ENCODE measurements at regions not wholly inside any gene's neighbourhood (a gene's known extent, or its start where the extent isn't known, plus 50 kb on each side); places are given as distances from the start of the nearest gene placed in this dataset.

DNA sequence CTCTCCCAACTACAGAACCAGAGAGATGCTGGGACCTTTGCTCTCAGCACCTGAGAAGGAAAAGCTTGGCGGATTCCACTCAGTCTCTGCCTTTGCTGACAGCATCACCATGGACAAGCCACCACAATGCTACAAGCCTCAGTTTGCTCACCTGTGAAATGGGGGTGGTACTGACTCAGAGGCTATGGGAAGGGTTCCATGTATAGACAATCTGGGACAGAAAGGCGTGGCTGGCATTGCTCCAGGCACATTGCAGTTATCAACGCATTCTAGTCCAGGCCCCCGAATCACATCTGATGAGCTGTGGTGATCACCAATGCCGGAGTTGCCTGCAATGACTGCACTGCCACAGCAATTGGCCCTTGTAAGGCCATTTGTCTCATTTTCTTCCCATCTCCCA, 72.6 kb downstream of the ISX start:
- no peak for TF ChIP-seq ZNF549 (tag by site-specific recombination; IDR thresholded peaks at IDR 0.05)
- no peak for TF ChIP-seq ZNF707 (tag by site-specific recombination; IDR thresholded peaks at IDR 0.05)
- TF ChIP-seq, protein P1, sequence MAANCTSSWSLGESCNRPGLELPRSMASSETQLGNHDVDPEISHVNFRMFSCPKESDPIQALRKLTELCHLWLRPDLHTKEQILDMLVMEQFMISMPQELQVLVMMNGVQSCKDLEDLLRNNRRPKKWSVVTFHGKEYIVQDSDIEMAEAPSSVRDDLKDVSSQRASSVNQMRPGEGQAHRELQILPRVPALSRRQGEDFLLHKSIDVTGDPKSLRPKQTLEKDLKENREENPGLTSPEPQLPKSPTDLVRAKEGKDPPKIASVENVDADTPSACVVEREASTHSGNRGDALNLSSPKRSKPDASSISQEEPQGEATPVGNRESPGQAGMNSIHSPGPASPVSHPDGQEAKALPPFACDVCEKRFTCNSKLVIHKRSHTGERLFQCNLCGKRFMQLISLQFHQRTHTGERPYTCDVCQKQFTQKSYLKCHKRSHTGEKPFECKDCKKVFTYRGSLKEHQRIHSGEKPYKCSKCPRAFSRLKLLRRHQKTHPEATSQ (tag by site-specific recombination; IDR thresholded peaks at IDR 0.05), result no peak
- TF ChIP-seq ZNF133 (tag by site-specific recombination; IDR thresholded peaks at IDR 0.05), result no peak
- TF ChIP-seq ZNF423 (tag by site-specific recombination; IDR thresholded peaks at IDR 0.05), result no peak
- no peak for TF ChIP-seq KLF10 (tag by site-specific recombination; IDR thresholded peaks at IDR 0.05)
- no peak for TF ChIP-seq ZNF514 (tag by site-specific recombination; IDR thresholded peaks at IDR 0.05)
- no peak for TF ChIP-seq ZNF561 (tag by site-specific recombination; IDR thresholded peaks at IDR 0.05; ENCODE audit: borderline replicate concordance)
- no peak for TF ChIP-seq ZNF792 (tag by site-specific recombination; IDR thresholded peaks at IDR 0.05)
- no peak for TF ChIP-seq ZNF23 (tag by site-specific recombination; IDR thresholded peaks at IDR 0.05; ENCODE audit: borderline replicate concordance)
- TF ChIP-seq ZNF544 (tag by site-specific recombination; IDR thresholded peaks at IDR 0.05), result no peak
- TF ChIP-seq ZNF624 (tag by site-specific recombination; IDR thresholded peaks at IDR 0.05), result no peak
- no peak for TF ChIP-seq ZNF341 (tag by site-specific recombination; IDR thresholded peaks at IDR 0.05; ENCODE audit: low read depth)
- TF ChIP-seq KLF7 (tag by site-specific recombination; IDR thresholded peaks at IDR 0.05; ENCODE audit: borderline replicate concordance), result no peak
- TF ChIP-seq RBAK (tag by site-specific recombination; IDR thresholded peaks at IDR 0.05), result no peak
- no peak for TF ChIP-seq ZNF37A (tag by site-specific recombination; IDR thresholded peaks at IDR 0.05)
- no peak for TF ChIP-seq OVOL3 (tag by site-specific recombination; IDR thresholded peaks at IDR 0.05)
- TF ChIP-seq, protein P2, sequence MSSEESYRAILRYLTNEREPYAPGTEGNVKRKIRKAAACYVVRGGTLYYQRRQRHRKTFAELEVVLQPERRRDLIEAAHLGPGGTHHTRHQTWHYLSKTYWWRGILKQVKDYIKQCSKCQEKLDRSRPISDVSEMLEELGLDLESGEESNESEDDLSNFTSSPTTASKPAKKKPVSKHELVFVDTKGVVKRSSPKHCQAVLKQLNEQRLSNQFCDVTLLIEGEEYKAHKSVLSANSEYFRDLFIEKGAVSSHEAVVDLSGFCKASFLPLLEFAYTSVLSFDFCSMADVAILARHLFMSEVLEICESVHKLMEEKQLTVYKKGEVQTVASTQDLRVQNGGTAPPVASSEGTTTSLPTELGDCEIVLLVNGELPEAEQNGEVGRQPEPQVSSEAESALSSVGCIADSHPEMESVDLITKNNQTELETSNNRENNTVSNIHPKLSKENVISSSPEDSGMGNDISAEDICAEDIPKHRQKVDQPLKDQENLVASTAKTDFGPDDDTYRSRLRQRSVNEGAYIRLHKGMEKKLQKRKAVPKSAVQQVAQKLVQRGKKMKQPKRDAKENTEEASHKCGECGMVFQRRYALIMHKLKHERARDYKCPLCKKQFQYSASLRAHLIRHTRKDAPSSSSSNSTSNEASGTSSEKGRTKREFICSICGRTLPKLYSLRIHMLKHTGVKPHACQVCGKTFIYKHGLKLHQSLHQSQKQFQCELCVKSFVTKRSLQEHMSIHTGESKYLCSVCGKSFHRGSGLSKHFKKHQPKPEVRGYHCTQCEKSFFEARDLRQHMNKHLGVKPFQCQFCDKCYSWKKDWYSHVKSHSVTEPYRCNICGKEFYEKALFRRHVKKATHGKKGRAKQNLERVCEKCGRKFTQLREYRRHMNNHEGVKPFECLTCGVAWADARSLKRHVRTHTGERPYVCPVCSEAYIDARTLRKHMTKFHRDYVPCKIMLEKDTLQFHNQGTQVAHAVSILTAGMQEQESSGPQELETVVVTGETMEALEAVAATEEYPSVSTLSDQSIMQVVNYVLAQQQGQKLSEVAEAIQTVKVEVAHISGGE (tag by site-specific recombination; conservative IDR thresholded peaks at IDR 0.05; ENCODE audit: low read depth), result no peak
- TF ChIP-seq ZNF837 (tag by site-specific recombination; IDR thresholded peaks at IDR 0.05), result no peak
- CTCF ChIA-PET, result interaction anchor here (0.7 to 1.5 kb wide), 3 partner anchors 10 to 16 kb away, joined by 4 to 8 read pairs (median 6); no protein-coding TSS in a partner anchor
- H3K4me1 ChIP-seq (ENCODE audit: control insufficient read depth, insufficient read depth, low read length), result no peaks in the 10 kb centered on the region
- peaks cover 0 to 3% of the 10 kb centered on the region in 2 experiments; a peak in 1 of 3 replicates for H3K36me3 ChIP-seq (ENCODE audit: control insufficient read depth in 2 of 2, insufficient read depth in 1 of 2, low read length in 2 of 2)
- no peak overlapping the region for H3K4me3 ChIP-seq (ENCODE audit: low read depth, low read length)
- H3K9me3 ChIP-seq (ENCODE audit: control insufficient read depth, insufficient read depth, low read depth, low read length), result no peaks in the 10 kb centered on the region
- H3K27ac ChIP-seq (ENCODE audit: extremely low read depth, low read depth, low read length), result no peak overlapping the region
- POLR2A ChIA-PET, result no interaction called here

DNA sequence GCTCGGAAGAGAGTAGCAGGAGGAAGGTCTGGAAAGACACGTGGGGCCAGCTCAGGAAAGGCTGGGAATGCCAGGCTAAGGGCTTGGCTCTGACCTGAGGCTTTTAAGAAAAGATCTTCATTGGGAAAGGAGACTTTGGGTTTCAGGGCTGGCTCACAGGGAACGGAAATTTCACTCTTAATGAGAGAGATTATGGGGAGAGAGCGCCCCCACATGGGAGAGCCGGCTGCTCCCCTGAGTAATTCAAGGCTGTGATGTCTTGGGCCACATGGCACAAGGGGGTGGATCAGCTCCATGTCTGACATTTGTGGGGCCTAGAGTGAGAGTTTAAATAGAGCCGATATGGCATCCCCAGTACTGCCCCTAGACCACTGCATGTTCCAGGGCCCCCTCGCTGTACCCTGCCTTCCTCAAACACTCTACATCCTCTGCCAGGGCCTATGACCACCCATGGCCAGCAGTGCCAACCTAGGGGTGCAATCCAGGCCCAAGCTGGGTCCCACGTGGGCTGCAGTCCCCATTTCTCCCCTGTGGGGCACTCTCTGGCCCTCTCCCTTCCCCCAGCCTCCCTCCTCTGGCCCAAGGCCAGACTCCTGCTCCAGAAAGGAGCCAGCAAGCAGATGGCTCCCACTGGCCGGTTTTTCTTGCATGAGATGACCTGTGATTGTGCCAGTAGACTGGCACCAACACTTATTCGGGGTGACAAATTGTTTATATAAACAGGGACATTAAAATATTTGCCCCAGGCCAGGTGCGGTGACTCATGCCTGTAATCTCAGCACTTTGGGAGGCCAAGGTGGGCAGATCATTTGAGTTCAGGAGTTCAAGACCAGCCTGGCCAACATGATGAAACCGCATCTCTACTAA, 75.2 kb downstream of the ISX start:
- CTCF ChIA-PET, result interaction anchor here (0.5 to 3.1 kb wide), 8 partner anchors 9 to 1837 kb away, joined by 3 to 20 read pairs (median 3); no protein-coding TSS in a partner anchor
- Histone ChIP-seq H3K9me3 (ENCODE audit: control insufficient read depth, insufficient read depth, low read depth, low read length) (no peaks in the 10 kb centered on the region), H3K4me3 (ENCODE audit: low read depth, low read length) (no peak overlapping the region), H3K4me1 (ENCODE audit: control insufficient read depth, insufficient read depth, low read length) (no peaks in the 10 kb centered on the region), H3K27ac (ENCODE audit: extremely low read depth, low read depth, low read length) (no peak overlapping the region), H3K36me3 (ENCODE audit: control insufficient read depth in 2 of 2, insufficient read depth in 1 of 2, low read length in 2 of 2) (peaks cover 0 to 3% of the 10 kb centered on the region in 2 experiments; a peak in 1 of 3 replicates)
- POLR2A ChIA-PET, result interaction anchor here (0.7 kb wide), 1 partner anchor 9 kb away, joined by 3 read pairs; no protein-coding TSS in a partner anchor
- TF ChIP-seq, protein P3, sequence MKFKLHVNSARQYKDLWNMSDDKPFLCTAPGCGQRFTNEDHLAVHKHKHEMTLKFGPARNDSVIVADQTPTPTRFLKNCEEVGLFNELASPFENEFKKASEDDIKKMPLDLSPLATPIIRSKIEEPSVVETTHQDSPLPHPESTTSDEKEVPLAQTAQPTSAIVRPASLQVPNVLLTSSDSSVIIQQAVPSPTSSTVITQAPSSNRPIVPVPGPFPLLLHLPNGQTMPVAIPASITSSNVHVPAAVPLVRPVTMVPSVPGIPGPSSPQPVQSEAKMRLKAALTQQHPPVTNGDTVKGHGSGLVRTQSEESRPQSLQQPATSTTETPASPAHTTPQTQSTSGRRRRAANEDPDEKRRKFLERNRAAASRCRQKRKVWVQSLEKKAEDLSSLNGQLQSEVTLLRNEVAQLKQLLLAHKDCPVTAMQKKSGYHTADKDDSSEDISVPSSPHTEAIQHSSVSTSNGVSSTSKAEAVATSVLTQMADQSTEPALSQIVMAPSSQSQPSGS (tag by site-specific recombination; IDR thresholded peaks at IDR 0.05; ENCODE audit: low read depth), result no peak
- peak; percentile 51 for TF ChIP-seq ZNF654 (tag by site-specific recombination; IDR thresholded peaks at IDR 0.05; ENCODE audit: low read depth)
- TF ChIP-seq, protein P4, sequence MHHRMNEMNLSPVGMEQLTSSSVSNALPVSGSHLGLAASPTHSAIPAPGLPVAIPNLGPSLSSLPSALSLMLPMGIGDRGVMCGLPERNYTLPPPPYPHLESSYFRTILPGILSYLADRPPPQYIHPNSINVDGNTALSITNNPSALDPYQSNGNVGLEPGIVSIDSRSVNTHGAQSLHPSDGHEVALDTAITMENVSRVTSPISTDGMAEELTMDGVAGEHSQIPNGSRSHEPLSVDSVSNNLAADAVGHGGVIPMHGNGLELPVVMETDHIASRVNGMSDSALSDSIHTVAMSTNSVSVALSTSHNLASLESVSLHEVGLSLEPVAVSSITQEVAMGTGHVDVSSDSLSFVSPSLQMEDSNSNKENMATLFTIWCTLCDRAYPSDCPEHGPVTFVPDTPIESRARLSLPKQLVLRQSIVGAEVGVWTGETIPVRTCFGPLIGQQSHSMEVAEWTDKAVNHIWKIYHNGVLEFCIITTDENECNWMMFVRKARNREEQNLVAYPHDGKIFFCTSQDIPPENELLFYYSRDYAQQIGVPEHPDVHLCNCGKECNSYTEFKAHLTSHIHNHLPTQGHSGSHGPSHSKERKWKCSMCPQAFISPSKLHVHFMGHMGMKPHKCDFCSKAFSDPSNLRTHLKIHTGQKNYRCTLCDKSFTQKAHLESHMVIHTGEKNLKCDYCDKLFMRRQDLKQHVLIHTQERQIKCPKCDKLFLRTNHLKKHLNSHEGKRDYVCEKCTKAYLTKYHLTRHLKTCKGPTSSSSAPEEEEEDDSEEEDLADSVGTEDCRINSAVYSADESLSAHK (tag by site-specific recombination; IDR thresholded peaks at IDR 0.05), result no peak

All from HEK293 (cell line).